Neural progenitor cell (in vitro differentiated cells): ENCODE measurements at regions not wholly inside any gene's neighbourhood (a gene's known extent, or its start where the extent isn't known, plus 50 kb on each side); places are given as distances from the start of the nearest gene placed in this dataset.
A peak's percentile ranks its signal among the peaks of the same experiment; 100 is the strongest.

Source experiments
- DNase-seq: peaks from one replicate; pipeline ENCODE4 v3.0.0-alpha.2; 2016; ENCODE audit warnings: low spot score
- H2AFZ ChIP-seq: fragments of 200-600 bp; sonication (generic); replicated peaks from 2 replicates; pipeline ENCODE4 v1.6.1; 2016; ENCODE audit warnings: antibody characterized with exemption
- H3F3A ChIP-seq: fragments of 200-600 bp; sonication (generic); 2 replicates; pipeline ENCODE4 v1.6.1; 2016; ENCODE audit warnings: antibody characterized with exemption, low read depth
- H3K27ac ChIP-seq: fragments of 200-600 bp; sonication (generic); 2 replicates; pipeline ENCODE4 v1.5.1; 2016; ENCODE audit warnings: mild to moderate bottlenecking
- H3K27me3 ChIP-seq: fragments of 200-600 bp; sonication (generic); 2 replicates; pipeline ENCODE4 v1.6.1; 2016; ENCODE audit warnings: mild to moderate bottlenecking, moderate library complexity
- H3K36me3 ChIP-seq: fragments of 200-600 bp; sonication (generic); 2 replicates; pipeline ENCODE4 v1.5.1; 2016
- H3K4me1 ChIP-seq: fragments of 200-600 bp; sonication (generic); 2 replicates; pipeline ENCODE4 v1.6.1; 2016; ENCODE audit warnings: mixed run types
- H3K4me2 ChIP-seq: fragments of 200-600 bp; sonication (generic); 2 replicates; pipeline ENCODE4 v1.6.1; 2016
- H3K4me3 ChIP-seq: fragments of 200-600 bp; sonication (generic); 2 replicates; pipeline ENCODE4 v1.5.1; 2016
- H3K79me2 ChIP-seq: fragments of 200-600 bp; sonication (generic); 2 replicates; pipeline ENCODE4 v1.6.1; 2016; ENCODE audit warnings: low read depth
- H3K9ac ChIP-seq: fragments of 200-600 bp; sonication (generic); 2 replicates; pipeline ENCODE4 v1.6.1; 2016
- H3K9me3 ChIP-seq: fragments of 200-600 bp; sonication (generic); 2 replicates; pipeline ENCODE4 v1.5.1; 2016; ENCODE audit warnings: low read depth
- H4K20me1 ChIP-seq: fragments of 200-600 bp; sonication (generic); 2 replicates; pipeline ENCODE4 v1.6.1; 2016; ENCODE audit warnings: low read depth
- H3K27ac Mint-ChIP-seq: 3 replicates; pipeline ENCODE4 v1.8.0; 2021; ENCODE audit warnings: mixed read lengths
- H3K27me3 Mint-ChIP-seq: 2 replicates; pipeline ENCODE4 v1.8.0; 2022; ENCODE audit warnings: low read depth, mild to moderate bottlenecking, inconsistent platforms, moderate library complexity, mixed read lengths; ENCODE audit not compliant: insufficient read depth
- H3K36me3 Mint-ChIP-seq: 3 replicates; pipeline ENCODE4 v1.8.0; 2021; ENCODE audit warnings: mixed read lengths
- H3K4me1 Mint-ChIP-seq: 3 replicates; pipeline ENCODE4 v1.8.0; 2021; ENCODE audit warnings: mixed read lengths
- H3K4me3 Mint-ChIP-seq: 3 replicates; pipeline ENCODE4 v1.8.0; 2021; ENCODE audit warnings: mild to moderate bottlenecking, moderate library complexity, mixed read lengths
- H3K9me3 Mint-ChIP-seq: 3 replicates; pipeline ENCODE4 v1.8.0; 2020; ENCODE audit warnings: mixed read lengths
- EZH2 ChIP-seq: fragments of 200-600 bp; sonication (generic); IDR thresholded peaks from 2 replicates; pipeline ENCODE4 v1.6.1; 2017; ENCODE audit warnings: antibody characterized with exemption, mild to moderate bottlenecking, moderate library complexity
- EZH2phosphoT487 ChIP-seq: fragments of 200-600 bp; sonication (generic); IDR thresholded peaks from 2 replicates; pipeline ENCODE4 v1.6.1; 2017; ENCODE audit warnings: antibody characterized with exemption
- TF ChIP-seq, protein P1 (sequence below): fragments of 200-600 bp; sonication (generic); IDR thresholded peaks from 2 replicates; pipeline ENCODE4 v1.5.1; 2017; ENCODE audit warnings: antibody characterized with exemption, mild to moderate bottlenecking

DNA sequence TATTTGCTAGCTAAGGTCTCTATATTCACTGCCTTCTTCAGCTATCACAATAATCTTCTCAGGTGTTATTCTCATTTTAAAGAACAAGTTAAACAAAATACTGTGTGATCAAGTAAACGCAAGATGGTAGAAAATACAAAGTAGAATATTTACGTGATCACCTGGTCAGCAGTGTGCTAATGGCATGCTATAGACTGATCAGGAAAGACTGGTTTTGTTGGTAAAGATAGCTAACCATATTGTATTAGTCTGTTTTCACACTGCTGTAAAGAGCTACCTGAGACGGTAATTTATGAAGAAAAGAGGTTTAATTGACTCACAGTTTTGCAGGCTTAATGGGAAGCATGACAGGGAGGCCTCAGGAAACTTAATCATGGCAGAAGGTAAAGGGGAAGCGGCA, 50.4 kb downstream of the ZBTB38 start:
- Histone ChIP-seq H4K20me1 (no peaks in the 10 kb centered on the region), H3F3A (no peaks in the 10 kb centered on the region), H3K4me2 (no peak overlapping the region), H3K27me3 (no peaks in the 10 kb centered on the region), H3K79me2 (no peaks in the 10 kb centered on the region), H3K36me3 (no peaks in the 10 kb centered on the region), H3K9ac (no peak overlapping the region), H3K27ac (no peak overlapping the region), H2AFZ (no peak overlapping the region), H3K4me1 (peaks cover 10% of the 10 kb centered on the region), H3K9me3 (no peaks in the 10 kb centered on the region), H3K4me3 (no peak overlapping the region)
- TF ChIP-seq EZH2phosphoT487 = no peak
- Mint-ChIP-seq H3K27me3 (no peaks in the 10 kb centered on the region), H3K4me3 (no peak overlapping the region), H3K36me3 (peaks cover 28% of the 10 kb centered on the region), H3K9me3 (no peaks in the 10 kb centered on the region), H3K4me1 (peaks cover 23% of the 10 kb centered on the region), H3K27ac (no peak overlapping the region)
- no peak for DNase-seq

DNA sequence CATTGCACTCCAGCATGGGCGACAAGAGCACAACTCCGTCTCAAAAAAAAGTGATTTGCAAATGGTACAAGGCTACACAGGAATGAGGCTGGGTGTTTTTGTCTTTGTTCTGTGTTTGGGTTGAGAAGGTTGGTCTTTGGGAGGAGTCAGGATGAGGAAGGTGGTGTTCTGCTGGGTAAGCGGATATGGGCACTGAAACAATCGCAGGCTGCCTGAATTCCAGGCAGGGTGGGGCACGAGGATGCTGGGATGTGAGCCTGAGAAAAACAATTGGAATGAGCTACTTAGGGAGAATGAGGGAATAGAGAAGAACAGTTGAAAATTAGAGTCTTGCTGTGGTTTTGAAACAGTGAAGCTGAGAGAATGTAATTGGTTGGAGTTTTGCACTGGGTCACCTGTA, 51.6 kb downstream of the ZBTB38 start:
- peak overlapping the region; percentile 35 for H2AFZ ChIP-seq
- H3K27ac Mint-ChIP-seq = no peak overlapping the region
- H3K79me2 ChIP-seq = no peaks in the 10 kb centered on the region
- peaks cover 17% of the 10 kb centered on the region for H3K4me1 Mint-ChIP-seq
- H3K9ac ChIP-seq = no peak overlapping the region
- peaks cover 18% of the 10 kb centered on the region for H3K36me3 Mint-ChIP-seq
- H3K27ac ChIP-seq = no peak overlapping the region
- H3K27me3 ChIP-seq = no peaks in the 10 kb centered on the region
- no peaks in the 10 kb centered on the region for H4K20me1 ChIP-seq
- no peaks in the 10 kb centered on the region for H3F3A ChIP-seq
- no peaks in the 10 kb centered on the region for H3K9me3 Mint-ChIP-seq
- peaks cover 10% of the 10 kb centered on the region for H3K4me1 ChIP-seq
- no peak for DNase-seq
- H3K4me3 ChIP-seq = no peak overlapping the region
- no peaks in the 10 kb centered on the region for H3K27me3 Mint-ChIP-seq
- peak overlapping the region; percentile 18 for H3K4me2 ChIP-seq
- TF ChIP-seq EZH2phosphoT487 (no peak), EZH2 (no peak)
- TF ChIP-seq, protein P1, sequence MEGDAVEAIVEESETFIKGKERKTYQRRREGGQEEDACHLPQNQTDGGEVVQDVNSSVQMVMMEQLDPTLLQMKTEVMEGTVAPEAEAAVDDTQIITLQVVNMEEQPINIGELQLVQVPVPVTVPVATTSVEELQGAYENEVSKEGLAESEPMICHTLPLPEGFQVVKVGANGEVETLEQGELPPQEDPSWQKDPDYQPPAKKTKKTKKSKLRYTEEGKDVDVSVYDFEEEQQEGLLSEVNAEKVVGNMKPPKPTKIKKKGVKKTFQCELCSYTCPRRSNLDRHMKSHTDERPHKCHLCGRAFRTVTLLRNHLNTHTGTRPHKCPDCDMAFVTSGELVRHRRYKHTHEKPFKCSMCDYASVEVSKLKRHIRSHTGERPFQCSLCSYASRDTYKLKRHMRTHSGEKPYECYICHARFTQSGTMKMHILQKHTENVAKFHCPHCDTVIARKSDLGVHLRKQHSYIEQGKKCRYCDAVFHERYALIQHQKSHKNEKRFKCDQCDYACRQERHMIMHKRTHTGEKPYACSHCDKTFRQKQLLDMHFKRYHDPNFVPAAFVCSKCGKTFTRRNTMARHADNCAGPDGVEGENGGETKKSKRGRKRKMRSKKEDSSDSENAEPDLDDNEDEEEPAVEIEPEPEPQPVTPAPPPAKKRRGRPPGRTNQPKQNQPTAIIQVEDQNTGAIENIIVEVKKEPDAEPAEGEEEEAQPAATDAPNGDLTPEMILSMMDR = no peak
- H3K4me3 Mint-ChIP-seq = no peak overlapping the region
- H3K9me3 ChIP-seq = no peaks in the 10 kb centered on the region
- H3K36me3 ChIP-seq = no peaks in the 10 kb centered on the region

DNA sequence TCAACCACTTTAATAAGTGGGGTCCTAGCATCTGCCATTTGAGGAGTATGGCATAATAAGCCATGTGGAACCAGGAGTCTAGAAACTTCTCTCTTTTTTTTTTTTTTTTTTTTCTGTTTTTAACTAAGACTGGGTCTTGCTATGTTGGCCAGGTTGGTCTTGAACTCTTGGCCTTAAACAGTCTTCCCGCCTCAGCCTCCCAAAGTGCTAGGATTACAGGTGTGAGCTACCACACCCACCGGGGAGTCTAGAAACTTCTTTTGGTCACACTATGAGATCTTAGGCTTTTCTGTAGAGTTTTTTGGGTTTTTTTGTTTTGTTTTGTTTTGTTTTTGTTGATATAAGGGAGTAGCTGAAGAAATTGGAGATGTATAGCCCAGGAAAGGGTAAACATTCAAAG, 52.9 kb downstream of the ZBTB38 start:
- peaks cover 6% of the 10 kb centered on the region for H3K4me1 Mint-ChIP-seq
- Histone ChIP-seq H4K20me1 (no peaks in the 10 kb centered on the region), H3K4me2 (no peak overlapping the region), H3K4me1 (peaks cover 15% of the 10 kb centered on the region), H3F3A (no peaks in the 10 kb centered on the region), H3K79me2 (no peaks in the 10 kb centered on the region), H3K9ac (no peak overlapping the region), H3K9me3 (no peaks in the 10 kb centered on the region), H3K4me3 (no peak overlapping the region), H2AFZ (no peak overlapping the region), H3K36me3 (no peaks in the 10 kb centered on the region), H3K27me3 (no peaks in the 10 kb centered on the region), H3K27ac (no peak overlapping the region)
- H3K27me3 Mint-ChIP-seq = no peaks in the 10 kb centered on the region
- TF ChIP-seq, protein P1 = no peak
- TF ChIP-seq EZH2phosphoT487 = no peak
- no peak for TF ChIP-seq EZH2
- no peak overlapping the region for H3K27ac Mint-ChIP-seq
- H3K36me3 Mint-ChIP-seq = peaks cover 17% of the 10 kb centered on the region
- H3K4me3 Mint-ChIP-seq = no peak overlapping the region
- no peak for DNase-seq
- H3K9me3 Mint-ChIP-seq = no peaks in the 10 kb centered on the region

DNA sequence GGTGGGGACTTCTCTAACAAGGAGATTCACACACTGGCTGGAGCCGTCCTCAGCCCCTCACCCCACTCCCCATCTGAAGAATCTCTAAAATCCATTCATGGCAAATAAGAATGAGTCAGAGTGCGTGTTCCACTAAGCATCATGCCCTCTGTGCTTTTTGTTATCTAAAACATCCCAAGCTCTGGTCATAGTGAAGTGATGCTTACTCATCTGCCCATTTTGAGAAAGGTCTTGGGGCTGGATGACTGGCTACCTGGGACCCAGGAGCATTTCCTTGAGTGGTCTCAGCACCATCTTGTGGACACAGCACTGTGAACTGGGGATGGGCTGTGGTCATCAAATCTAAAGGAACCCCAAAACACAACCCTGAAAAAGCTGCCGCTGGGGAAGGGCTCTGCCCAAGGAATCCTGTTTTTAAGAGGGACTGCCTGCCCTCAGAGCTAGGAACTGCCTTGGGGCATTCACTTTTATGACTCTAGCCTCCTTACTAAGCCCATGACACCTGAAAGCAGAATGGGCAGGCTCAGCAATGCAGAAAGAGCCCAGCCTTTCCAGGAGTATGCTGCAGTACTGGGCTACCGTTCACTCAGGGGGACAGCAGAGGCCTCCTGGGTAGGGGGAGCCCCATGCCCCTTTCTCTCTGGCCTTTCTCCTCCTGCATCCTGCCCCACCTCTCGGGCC, 53.5 kb downstream of the ZBTB38 start:
- no peaks in the 10 kb centered on the region for H3K36me3 ChIP-seq
- H3K27me3 ChIP-seq = no peaks in the 10 kb centered on the region
- no peak overlapping the region for H3K9ac ChIP-seq
- H3K4me1 ChIP-seq = peaks cover 21% of the 10 kb centered on the region
- H3K27me3 Mint-ChIP-seq = no peaks in the 10 kb centered on the region
- no peaks in the 10 kb centered on the region for H3K9me3 ChIP-seq
- H2AFZ ChIP-seq = no peak overlapping the region
- H3K36me3 Mint-ChIP-seq = peaks cover 17% of the 10 kb centered on the region
- no peak for DNase-seq
- no peak overlapping the region for H3K27ac ChIP-seq
- no peak overlapping the region for H3K4me3 Mint-ChIP-seq
- H3K9me3 Mint-ChIP-seq = no peaks in the 10 kb centered on the region
- no peaks in the 10 kb centered on the region for H4K20me1 ChIP-seq
- H3K79me2 ChIP-seq = no peaks in the 10 kb centered on the region
- H3K4me3 ChIP-seq = no peak overlapping the region
- H3K27ac Mint-ChIP-seq = no peak overlapping the region
- peaks cover 3% of the 10 kb centered on the region for H3K4me1 Mint-ChIP-seq
- TF ChIP-seq, protein P1 = no peak
- TF ChIP-seq EZH2phosphoT487 (no peak), EZH2 (no peak)
- H3F3A ChIP-seq = no peaks in the 10 kb centered on the region
- no peak overlapping the region for H3K4me2 ChIP-seq
